ENCODE measurements at regions not wholly inside any gene's neighbourhood (a gene's known extent, or its start where the extent isn't known, plus 50 kb on each side); places are given as distances from the start of the nearest gene placed in this dataset.
"Not testable (repeated sequence)": the region's sequence is repeated elsewhere in the genome, so short reads cannot be mapped to it uniquely, and the experiment has no call there.

DNA sequence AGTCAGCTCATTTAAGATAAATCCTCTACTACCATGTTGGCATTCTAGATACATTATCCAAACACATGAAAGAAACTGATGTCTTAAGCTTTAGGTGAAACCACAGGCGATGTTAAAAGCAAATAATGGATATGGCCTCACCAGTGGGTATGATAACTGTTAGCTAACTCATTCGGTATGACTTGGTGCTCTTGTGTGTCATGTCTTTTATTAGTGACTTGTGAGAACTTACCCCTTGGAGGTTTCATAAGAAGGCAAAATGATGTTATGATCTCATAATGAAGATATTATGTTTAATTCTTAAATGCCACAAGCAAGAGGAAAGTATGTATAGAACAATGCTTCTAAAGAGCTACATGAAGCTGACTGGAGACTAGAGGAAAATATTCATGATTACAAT lies 1227.0 kb downstream of the EFNA5 start:
- H3K27ac ChIP-seq = no peak overlapping the region
- DNase-seq (ENCODE audit: low spot score) = no peak
- TF ChIP-seq POLR2A (IDR thresholded peaks at IDR 0.05) = no peak
- TF ChIP-seq, protein P1, sequence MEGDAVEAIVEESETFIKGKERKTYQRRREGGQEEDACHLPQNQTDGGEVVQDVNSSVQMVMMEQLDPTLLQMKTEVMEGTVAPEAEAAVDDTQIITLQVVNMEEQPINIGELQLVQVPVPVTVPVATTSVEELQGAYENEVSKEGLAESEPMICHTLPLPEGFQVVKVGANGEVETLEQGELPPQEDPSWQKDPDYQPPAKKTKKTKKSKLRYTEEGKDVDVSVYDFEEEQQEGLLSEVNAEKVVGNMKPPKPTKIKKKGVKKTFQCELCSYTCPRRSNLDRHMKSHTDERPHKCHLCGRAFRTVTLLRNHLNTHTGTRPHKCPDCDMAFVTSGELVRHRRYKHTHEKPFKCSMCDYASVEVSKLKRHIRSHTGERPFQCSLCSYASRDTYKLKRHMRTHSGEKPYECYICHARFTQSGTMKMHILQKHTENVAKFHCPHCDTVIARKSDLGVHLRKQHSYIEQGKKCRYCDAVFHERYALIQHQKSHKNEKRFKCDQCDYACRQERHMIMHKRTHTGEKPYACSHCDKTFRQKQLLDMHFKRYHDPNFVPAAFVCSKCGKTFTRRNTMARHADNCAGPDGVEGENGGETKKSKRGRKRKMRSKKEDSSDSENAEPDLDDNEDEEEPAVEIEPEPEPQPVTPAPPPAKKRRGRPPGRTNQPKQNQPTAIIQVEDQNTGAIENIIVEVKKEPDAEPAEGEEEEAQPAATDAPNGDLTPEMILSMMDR (IDR thresholded peaks at IDR 0.05) = no peak
- no peak for TF ChIP-seq POLR2AphosphoS5 (IDR thresholded peaks at IDR 0.05)
- H3K4me1 ChIP-seq (replicated peaks) = no peaks in the 10 kb centered on the region
- no peaks in the 10 kb centered on the region for H3K36me3 ChIP-seq
- H3K9me3 ChIP-seq = no peaks in the 10 kb centered on the region
- intact Hi-C loops (cut with DNase I) = no loop called here
- no peak overlapping the region for H3K4me3 ChIP-seq
- H3K27me3 ChIP-seq (replicated peaks; ENCODE audit: insufficient read depth) = no peaks in the 10 kb centered on the region
- 97% methylated on average over 2 of the region's 2 CpGs for WGBS

DNA sequence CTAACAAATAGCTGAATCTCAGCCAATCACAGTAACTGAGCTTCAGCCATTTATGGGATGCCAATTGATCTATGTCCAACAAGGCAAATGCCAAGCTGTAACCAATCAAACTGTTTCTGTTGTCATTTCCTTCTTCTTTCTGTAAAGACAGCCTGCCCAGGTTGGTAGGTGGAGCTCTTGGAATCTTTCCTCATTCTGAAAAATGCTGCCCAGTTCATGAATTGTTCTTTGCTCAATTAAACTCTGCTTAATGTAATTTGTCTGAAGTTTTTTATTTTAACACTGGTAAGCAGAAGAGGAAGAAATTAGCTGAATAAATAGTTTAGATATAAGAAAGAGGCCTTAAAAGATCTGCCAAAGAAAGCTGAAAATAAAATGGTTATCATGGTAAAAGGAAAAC lies 1235.6 kb downstream of the EFNA5 start:
- no peaks in the 10 kb centered on the region for H3K9me3 ChIP-seq
- no peaks in the 10 kb centered on the region for H3K4me1 ChIP-seq (replicated peaks)
- H3K27me3 ChIP-seq (replicated peaks; ENCODE audit: insufficient read depth) = no peaks in the 10 kb centered on the region
- intact Hi-C loops (cut with DNase I) = no loop called here
- TF ChIP-seq POLR2AphosphoS5 (IDR thresholded peaks at IDR 0.05) = no peak
- no peak for TF ChIP-seq POLR2A (IDR thresholded peaks at IDR 0.05)
- TF ChIP-seq, protein P1 (IDR thresholded peaks at IDR 0.05) = no peak
- no peaks in the 10 kb centered on the region for H3K36me3 ChIP-seq
- no peak overlapping the region for H3K4me3 ChIP-seq
- DNase-seq (ENCODE audit: low spot score) = no peak
- H3K27ac ChIP-seq = no peak overlapping the region

DNA sequence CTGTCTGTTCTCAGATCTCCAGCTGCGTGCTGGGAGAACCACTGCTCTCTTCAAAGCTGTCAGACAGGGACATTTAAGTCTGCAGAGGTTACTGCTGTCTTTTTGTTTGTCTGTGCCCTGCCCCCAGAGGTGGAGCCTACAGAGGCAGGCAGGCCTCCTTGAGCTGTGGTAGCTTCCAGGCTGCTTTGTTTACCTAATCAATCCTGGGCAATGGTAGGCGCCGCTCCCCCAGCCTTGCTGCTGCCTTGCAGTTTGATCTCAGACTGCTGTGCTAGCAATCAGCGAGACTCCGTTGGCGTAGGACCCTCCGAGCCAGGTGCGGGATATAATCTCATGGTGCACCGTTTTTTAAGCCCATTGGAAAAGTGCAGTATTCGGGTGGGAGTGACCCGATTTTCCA lies 1240.0 kb downstream of the EFNA5 start:
- intact Hi-C loops (cut with DNase I); H3K27me3 ChIP-seq (replicated peaks; ENCODE audit: insufficient read depth); H3K4me1 ChIP-seq (replicated peaks); DNase-seq (ENCODE audit: low spot score); H3K27ac ChIP-seq; H3K9me3 ChIP-seq; H3K4me3 ChIP-seq; H3K36me3 ChIP-seq: not testable (repeated sequence)
- 96% methylated on average over 9 of the region's 11 CpGs for WGBS

DNA sequence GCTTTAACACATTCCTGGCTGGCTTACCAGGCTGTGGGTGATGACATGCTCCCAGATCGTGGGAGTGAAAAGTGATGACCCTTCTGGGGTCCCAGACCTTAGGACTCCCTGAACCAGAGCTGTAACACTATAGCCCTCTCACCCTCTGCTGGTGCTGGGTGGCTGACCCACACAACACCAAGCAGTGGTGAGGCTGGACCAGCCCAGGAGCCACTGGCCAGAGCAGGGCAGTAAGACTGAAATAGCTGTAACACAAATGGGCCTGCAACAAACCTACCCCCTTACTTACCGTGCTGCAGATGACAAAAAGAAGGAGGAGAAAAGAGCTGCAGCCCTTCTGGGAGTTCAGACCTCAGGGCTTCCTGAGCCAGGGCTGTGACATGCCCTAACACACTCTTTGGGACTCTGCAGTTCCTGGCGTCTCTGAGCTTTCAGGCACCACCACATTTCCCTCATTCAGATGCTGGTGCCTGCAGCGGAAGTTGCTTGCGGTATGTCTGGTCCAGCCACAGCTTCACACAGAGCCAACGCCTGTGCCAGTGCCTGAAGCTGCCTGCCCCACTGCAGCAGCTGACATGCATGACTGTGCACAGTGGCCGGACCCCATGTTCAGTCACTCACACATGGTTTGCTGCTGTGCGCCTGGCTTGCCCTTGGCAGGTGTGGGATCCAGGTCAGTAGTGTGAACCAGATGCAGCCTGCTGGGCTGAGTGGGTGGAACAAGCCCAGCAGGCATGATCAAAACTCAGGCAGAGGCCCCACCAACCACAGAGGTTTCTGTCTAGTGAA lies 1247.4 kb downstream of the EFNA5 start:
- intact Hi-C loops (cut with DNase I) = no loop called here
- WGBS = 92% methylated on average over 8 of the region's 8 CpGs
- DNase-seq (ENCODE audit: low spot score) = no peak
- Histone ChIP-seq H3K9me3 (no peaks in the 10 kb centered on the region), H3K27me3 (replicated peaks; ENCODE audit: insufficient read depth) (no peaks in the 10 kb centered on the region), H3K27ac (no peak overlapping the region), H3K4me1 (replicated peaks) (no peaks in the 10 kb centered on the region), H3K4me3 (no peak overlapping the region), H3K36me3 (no peaks in the 10 kb centered on the region)
- TF ChIP-seq, protein P1 (IDR thresholded peaks at IDR 0.05) = no peak
- TF ChIP-seq POLR2AphosphoS5 (IDR thresholded peaks at IDR 0.05) (no peak), POLR2A (IDR thresholded peaks at IDR 0.05) (no peak)

DNA sequence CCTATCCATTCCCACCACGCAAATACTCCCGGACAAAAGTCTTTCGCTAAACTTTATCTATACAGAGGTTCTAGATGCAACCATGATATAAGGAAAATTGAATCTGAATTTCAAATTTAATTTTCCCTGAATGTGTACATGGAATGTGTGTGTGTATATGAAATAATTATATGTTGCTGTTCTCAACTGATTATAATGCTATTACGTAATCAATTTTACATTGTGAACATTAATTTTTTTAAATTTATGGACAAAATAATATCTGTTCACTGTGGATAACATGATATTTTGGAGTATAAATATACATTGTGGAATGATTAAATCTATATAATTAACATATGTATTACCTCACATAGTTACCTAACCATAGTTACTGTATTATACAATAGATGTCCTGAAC lies 1250.6 kb downstream of the EFNA5 start:
- H3K9me3 ChIP-seq = no peaks in the 10 kb centered on the region
- no peaks in the 10 kb centered on the region for H3K27me3 ChIP-seq (replicated peaks; ENCODE audit: insufficient read depth)
- no peak for DNase-seq (ENCODE audit: low spot score)
- intact Hi-C loops (cut with DNase I) = no loop called here
- TF ChIP-seq, protein P1 (IDR thresholded peaks at IDR 0.05) = no peak
- TF ChIP-seq POLR2AphosphoS5 (IDR thresholded peaks at IDR 0.05) = no peak
- TF ChIP-seq POLR2A (IDR thresholded peaks at IDR 0.05) = no peak
- H3K4me3 ChIP-seq = no peak overlapping the region
- no peaks in the 10 kb centered on the region for H3K36me3 ChIP-seq
- WGBS = 95% methylated on average over 4 of the region's 4 CpGs
- no peaks in the 10 kb centered on the region for H3K4me1 ChIP-seq (replicated peaks)
- no peak overlapping the region for H3K27ac ChIP-seq
